ENCODE measurements at regions not wholly inside any gene's neighbourhood (a gene's known extent, or its start where the extent isn't known, plus 50 kb on each side); places are given as distances from the start of the nearest gene placed in this dataset.

DNA sequence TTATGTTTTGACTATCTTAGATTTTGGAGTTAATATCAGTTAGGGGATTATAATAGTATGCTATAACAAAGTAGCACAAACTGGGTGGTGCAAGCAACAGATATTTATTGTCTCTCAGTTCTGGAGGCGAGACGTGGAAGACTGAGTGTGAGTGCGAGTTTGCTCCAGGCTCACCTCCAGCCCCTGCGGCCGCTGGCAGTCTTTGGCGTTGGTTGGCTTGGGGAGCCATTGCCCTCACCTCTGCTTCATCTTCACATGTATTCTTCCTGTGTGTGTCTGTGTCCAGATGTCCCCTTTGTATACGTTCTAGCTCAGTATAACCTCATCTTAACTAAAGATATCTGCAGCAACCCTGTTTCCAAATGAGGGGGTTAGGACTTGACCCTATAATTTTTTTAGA is 343.9 kb upstream of the COBL start:
- Mint-ChIP-seq H3K4me3 (no peak overlapping the region), H3K27me3 (ENCODE audit: low read depth in 3 of 3) (peaks cover 0 to 3% (median 0%) of the 10 kb centered on the region in 3 donors), H3K36me3 (no peaks in the 10 kb centered on the region), H3K4me1 (no peaks in the 10 kb centered on the region), H3K27ac (no peak overlapping the region), H3K9me3 (peaks cover 2 to 32% (median 18%) of the 10 kb centered on the region in 6 donors)
- DNase-seq: no peak

DNA sequence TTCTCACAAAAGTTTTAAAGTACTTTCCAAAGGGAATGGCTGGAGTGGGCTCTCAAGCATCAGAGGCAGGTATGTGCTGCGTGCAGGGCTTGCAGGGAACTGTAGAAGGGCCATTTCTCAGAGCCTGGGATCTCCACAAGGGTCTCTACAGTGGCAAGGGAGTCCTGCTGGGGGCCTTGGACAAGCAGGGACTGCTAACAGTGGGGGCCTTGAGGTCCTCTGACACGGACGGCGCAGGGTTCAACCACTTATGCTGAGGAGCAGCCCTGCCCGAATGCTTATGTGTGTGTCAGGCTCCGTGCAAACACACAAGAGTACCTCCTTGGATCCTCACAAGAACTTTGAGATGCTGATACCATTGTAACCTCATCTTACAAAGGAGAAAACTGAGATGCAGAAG is 342.1 kb upstream of the COBL start:
- H3K27me3 Mint-ChIP-seq (ENCODE audit: low read depth in 3 of 3): peaks cover 0 to 2% (median 0%) of the 10 kb centered on the region in 3 donors
- H3K36me3 Mint-ChIP-seq: no peaks in the 10 kb centered on the region
- peaks cover 4 to 20% (median 16%) of the 10 kb centered on the region in 6 donors for H3K9me3 Mint-ChIP-seq
- no peak for DNase-seq
- no peak overlapping the region for H3K4me3 Mint-ChIP-seq
- H3K27ac Mint-ChIP-seq: no peak overlapping the region
- no peaks in the 10 kb centered on the region for H3K4me1 Mint-ChIP-seq

DNA sequence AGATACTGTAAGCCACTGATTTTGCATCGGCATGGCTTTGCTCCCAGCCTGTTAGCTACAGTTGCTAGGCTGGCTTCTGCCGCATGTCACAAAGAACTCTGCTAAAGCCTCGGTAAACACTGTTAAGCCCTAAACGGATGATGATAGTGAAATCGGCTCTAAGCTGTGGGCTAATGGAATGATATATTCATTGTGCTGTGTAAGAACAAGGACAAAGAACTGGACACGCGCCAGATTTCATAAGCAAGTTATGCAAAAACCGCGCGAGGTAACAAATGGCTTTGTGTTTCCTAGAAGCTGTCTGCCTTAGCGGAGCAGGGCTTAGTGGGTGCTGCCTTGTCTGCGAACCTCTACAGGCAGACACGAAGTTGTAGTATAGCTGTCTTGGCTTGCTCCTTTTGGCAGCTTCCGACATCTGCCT is 331.3 kb upstream of the COBL start:
- Mint-ChIP-seq H3K4me3 (no peak overlapping the region), H3K9me3 (peaks cover 3 to 32% (median 12%) of the 10 kb centered on the region in 6 donors), H3K27me3 (ENCODE audit: low read depth in 3 of 3) (peaks cover 0 to 5% (median 0%) of the 10 kb centered on the region in 3 donors), H3K4me1 (no peaks in the 10 kb centered on the region), H3K27ac (no peak overlapping the region), H3K36me3 (no peaks in the 10 kb centered on the region)
- no peak for DNase-seq

DNA sequence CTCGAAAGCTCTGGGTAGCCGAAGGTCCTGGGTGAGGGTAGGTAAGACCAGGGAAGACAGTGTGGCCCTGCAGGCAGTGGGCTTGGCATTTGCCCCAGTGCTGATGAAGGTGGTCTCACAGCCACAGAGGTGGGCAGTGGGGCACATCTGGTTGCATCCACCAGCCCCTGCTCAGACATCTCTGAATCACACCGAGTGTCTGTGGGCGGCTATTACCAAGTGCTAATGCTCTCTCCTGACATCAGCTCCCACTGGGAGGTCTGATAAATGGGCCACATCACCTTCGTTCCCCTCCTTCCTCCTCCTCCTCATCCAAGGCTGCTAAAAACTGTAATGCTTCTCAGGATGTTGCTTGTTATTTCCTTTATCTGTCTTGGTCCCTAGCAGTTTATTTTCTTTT is 330.9 kb upstream of the COBL start:
- no peak overlapping the region for H3K4me3 Mint-ChIP-seq
- H3K27me3 Mint-ChIP-seq (ENCODE audit: low read depth in 3 of 3): peaks cover 0 to 5% (median 0%) of the 10 kb centered on the region in 3 donors
- H3K36me3 Mint-ChIP-seq: no peaks in the 10 kb centered on the region
- H3K9me3 Mint-ChIP-seq: peaks cover 3 to 32% (median 12%) of the 10 kb centered on the region in 6 donors
- no peaks in the 10 kb centered on the region for H3K4me1 Mint-ChIP-seq
- H3K27ac Mint-ChIP-seq: no peak overlapping the region
- no peak for DNase-seq

DNA sequence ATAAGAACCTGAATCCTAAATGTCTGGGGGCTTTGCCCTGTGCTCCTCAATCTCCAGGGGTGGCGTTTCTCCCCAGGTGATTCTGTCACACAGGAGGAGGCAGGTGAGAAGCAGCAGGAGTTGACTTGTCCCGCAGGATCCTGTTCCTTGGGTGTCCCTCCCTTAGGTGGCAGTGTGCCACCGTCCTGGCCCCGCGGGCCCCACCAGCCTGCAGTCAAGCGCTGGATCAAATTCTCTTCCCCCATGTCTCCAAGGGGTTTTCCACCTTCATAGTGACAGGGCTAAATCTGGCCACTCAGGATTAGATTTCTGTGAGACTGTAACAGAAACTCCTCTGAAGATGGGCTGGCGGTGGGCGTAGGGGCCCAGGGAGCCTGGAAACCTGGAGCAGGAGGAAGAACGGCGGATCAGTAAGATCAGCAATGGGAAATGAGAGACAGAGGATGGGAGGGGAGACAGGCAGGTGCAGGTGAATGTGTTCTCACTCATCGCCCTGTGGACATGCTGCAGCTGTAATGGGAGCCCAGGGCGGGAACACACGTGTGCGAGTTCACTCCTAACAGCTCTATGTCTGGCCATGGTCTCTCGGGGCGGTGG is 329.2 kb upstream of the COBL start:
- no peak for DNase-seq
- H3K9me3 Mint-ChIP-seq: peaks cover 3 to 26% (median 12%) of the 10 kb centered on the region in 6 donors
- H3K27me3 Mint-ChIP-seq (ENCODE audit: low read depth in 3 of 3): peaks cover 0 to 5% (median 3%) of the 10 kb centered on the region in 3 donors
- H3K4me3 Mint-ChIP-seq: no peak overlapping the region
- H3K4me1 Mint-ChIP-seq: no peaks in the 10 kb centered on the region
- H3K27ac Mint-ChIP-seq: no peak overlapping the region
- H3K36me3 Mint-ChIP-seq: no peaks in the 10 kb centered on the region

DNA sequence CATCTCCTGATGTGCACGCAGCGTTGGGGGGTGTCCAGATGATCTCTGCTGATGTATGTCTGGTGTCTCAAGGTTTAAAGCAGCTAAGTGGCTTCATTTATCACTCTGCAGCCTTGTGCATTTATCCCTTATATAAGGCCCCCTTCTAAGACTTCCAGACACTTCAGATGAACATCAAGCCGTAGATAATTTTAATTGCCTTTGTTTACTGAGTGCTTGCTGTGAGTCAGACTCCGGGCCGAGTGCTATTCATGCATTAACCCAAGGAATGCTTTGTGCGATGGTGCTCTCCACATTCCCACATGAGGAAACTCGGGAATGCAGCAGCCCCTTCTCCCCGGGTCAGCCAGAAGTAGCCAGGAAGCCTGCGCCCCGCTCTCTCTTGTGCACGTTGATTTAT is 328.6 kb upstream of the COBL start:
- peaks cover 3 to 24% (median 10%) of the 10 kb centered on the region in 6 donors for H3K9me3 Mint-ChIP-seq
- H3K4me3 Mint-ChIP-seq: no peak overlapping the region
- H3K27ac Mint-ChIP-seq: no peak overlapping the region
- no peak for DNase-seq
- no peaks in the 10 kb centered on the region for H3K4me1 Mint-ChIP-seq
- H3K27me3 Mint-ChIP-seq (ENCODE audit: low read depth in 3 of 3): peaks cover 0 to 4% (median 3%) of the 10 kb centered on the region in 3 donors
- no peaks in the 10 kb centered on the region for H3K36me3 Mint-ChIP-seq

DNA sequence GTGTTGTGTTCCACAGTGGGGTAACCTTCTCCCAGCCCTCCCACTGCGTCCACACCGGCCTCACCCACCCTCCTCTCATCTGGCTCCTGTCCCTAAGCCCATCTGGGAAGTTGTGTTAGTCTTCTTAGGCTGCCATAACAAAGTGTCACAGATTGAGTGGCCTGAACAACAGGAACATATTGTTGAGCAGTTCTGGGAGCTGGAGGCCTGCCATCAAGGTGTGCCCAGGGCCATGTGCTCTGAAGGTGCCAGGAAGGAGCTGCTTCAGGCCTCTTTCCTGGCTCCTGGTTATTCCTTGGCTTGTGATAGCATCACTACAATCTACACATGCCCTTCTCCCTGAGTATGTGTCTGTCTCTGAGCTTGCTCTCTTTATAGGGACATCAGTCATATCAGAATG is 327.6 kb upstream of the COBL start:
- Mint-ChIP-seq H3K27ac (no peak overlapping the region), H3K36me3 (no peaks in the 10 kb centered on the region), H3K4me1 (no peaks in the 10 kb centered on the region), H3K9me3 (peaks cover 6 to 24% (median 9%) of the 10 kb centered on the region in 6 donors), H3K4me3 (no peak overlapping the region), H3K27me3 (ENCODE audit: low read depth in 3 of 3) (peaks cover 0 to 4% (median 3%) of the 10 kb centered on the region in 3 donors)
- DNase-seq: no peak

DNA sequence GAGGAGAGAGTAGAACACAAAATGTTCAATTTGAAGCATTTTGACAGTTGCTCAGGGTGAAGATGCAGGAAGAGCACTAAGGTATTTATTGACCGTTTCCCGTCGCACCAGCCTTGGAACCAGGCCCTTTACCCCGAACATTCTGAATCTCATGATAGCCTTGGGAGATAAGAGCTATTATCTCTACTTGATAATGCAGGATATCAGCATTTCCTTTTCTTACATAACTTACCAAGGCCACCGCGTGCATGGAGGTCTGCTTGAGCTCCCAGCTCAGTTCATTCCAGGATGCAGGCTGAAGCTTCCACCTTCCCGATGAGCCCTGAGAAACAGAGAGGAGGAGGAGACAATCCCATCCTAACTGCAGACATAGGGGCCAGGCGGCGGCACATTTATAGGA is 324.2 kb upstream of the COBL start:
- Mint-ChIP-seq H3K27me3 (ENCODE audit: low read depth in 3 of 3) (peaks cover 0 to 4% (median 3%) of the 10 kb centered on the region in 3 donors), H3K27ac (no peak overlapping the region), H3K4me3 (no peak overlapping the region), H3K9me3 (peaks cover 2 to 13% (median 11%) of the 10 kb centered on the region in 6 donors), H3K36me3 (no peaks in the 10 kb centered on the region), H3K4me1 (no peaks in the 10 kb centered on the region)
- no peak for DNase-seq

DNA sequence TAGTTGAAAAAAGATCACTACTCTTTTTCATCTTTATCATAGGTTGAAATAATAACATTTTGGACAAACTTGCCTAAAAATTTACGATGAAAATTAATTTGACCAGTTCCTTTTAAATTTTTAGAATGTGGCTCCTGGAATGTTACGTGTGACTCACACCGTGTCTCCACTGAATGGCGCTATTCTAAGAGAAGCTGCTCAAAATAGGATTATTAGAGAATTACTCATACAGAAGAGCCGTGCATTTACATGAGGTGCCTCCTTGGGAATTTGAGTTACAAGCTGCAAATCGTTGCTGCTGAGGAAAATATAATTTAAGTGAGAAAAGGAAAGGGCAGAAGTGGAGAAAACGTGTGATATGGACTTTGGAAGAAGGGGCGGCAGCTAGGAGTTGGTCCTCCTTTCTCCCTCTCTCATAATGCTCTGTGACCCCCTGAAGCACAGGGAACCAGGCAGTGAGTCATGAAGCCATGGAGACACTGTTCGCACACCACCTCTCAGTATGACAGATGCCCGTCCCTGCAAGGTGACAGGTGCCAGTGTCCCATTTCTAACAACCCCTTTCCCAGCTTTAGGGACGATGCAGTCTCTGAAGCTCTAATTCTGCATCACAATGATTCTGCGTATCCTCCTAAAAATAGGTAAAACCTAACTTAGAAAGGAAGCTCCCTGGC is 323.2 kb upstream of the COBL start:
- Mint-ChIP-seq H3K27ac (no peak overlapping the region), H3K4me1 (no peaks in the 10 kb centered on the region), H3K27me3 (ENCODE audit: low read depth in 3 of 3) (peaks cover 0 to 4% (median 3%) of the 10 kb centered on the region in 3 donors), H3K4me3 (no peak overlapping the region), H3K36me3 (no peaks in the 10 kb centered on the region), H3K9me3 (peaks cover 0 to 14% (median 11%) of the 10 kb centered on the region in 6 donors)
- no peak for DNase-seq

DNA sequence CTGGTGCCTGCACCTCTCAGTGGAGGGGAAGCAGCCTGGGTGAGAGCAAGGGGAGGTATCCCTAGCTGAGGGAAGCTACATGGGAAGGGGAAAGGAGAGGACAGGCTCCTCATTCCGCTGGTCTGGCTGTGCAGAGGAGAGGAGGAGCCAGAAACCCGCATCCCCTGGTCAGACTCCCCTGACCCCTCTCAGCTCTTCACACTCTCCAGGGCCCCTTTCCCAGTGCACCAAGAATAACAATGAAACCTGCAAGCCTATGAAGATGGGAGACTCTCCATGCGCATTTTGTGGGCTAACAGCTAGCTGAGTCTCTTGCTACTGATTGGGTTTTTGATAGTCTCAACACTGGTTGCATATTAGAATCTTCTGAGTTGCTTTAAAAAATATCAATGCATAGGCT is 319.9 kb upstream of the COBL start:
- no peaks in the 10 kb centered on the region for H3K4me1 Mint-ChIP-seq
- no peaks in the 10 kb centered on the region for H3K36me3 Mint-ChIP-seq
- no peak overlapping the region for H3K27ac Mint-ChIP-seq
- H3K9me3 Mint-ChIP-seq: peaks cover 4 to 18% (median 12%) of the 10 kb centered on the region in 6 donors
- H3K27me3 Mint-ChIP-seq (ENCODE audit: low read depth in 3 of 3): peaks cover 0 to 1% (median 0%) of the 10 kb centered on the region in 3 donors
- no peak overlapping the region for H3K4me3 Mint-ChIP-seq
- DNase-seq: no peak

DNA sequence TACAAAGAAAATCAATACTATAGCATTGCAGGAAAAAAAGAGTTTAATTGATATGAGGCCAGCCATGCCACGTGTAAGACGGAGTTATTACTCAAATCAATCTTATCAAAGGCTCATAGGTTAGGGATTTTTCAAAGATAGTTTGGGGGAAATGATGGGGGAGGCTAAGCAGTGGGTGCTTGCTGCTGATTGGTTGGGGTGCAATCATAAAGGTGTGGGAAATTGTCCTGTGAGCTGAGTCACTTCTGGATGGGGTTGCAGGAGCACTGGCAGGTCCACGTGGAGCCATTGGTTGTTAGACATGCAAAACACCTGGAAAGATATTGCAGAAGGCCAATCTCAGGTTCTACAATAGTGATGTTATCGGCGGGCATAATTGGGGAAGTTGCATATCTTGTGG is 319.2 kb upstream of the COBL start:
- Mint-ChIP-seq H3K27me3 (ENCODE audit: low read depth in 3 of 3) (peaks cover 0 to 1% (median 0%) of the 10 kb centered on the region in 3 donors), H3K36me3 (no peaks in the 10 kb centered on the region), H3K9me3 (peaks cover 7 to 21% (median 16%) of the 10 kb centered on the region in 6 donors), H3K4me3 (no peak overlapping the region), H3K27ac (no peak overlapping the region), H3K4me1 (no peaks in the 10 kb centered on the region)
- DNase-seq: no peak

DNA sequence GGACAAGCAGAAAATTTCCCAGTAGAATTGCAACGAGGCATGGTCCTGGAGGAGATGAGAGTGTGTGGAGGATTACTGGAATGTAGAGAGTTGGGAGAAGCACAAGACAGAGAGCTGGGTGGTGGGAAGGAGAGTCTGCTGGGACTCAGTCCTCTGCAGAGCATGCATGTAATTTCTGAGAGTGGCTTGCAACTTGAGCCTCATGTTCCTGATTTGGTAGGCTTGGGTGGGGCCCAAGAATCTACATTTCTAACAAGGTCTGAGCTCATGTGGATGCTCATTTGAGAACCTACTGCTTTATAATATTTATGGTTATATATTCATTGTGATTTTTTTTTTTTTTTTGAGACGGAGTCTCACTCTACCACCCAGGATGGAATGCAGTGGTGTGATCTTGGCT is 317.9 kb upstream of the COBL start:
- Mint-ChIP-seq H3K27me3 (ENCODE audit: low read depth in 3 of 3) (peaks cover 0 to 1% (median 0%) of the 10 kb centered on the region in 3 donors), H3K27ac (no peak overlapping the region), H3K36me3 (no peaks in the 10 kb centered on the region), H3K4me1 (no peaks in the 10 kb centered on the region), H3K4me3 (no peak overlapping the region), H3K9me3 (peaks cover 6 to 25% (median 17%) of the 10 kb centered on the region in 6 donors)
- DNase-seq: no peak

DNA sequence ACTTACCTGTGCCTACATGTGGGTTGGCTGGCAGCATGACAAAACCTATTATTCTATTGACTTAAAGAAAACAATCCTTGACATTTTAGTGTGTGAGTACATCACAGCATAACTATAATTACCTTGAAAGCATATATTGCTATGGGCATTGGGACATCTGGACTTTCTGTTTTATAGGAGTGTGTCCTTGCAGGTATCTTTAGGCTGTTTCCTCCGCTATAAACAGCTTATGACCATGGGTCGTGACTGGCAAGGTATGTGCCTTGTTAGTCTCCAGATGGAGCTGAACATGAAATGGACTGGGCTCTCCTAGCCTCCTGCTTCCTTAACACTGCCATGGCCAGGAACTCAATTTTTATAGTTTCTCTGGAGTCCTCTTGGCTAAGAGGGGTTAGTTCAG is 317.4 kb upstream of the COBL start:
- DNase-seq: no peak
- Mint-ChIP-seq H3K27ac (no peak overlapping the region), H3K27me3 (ENCODE audit: low read depth in 3 of 3) (peaks cover 0 to 1% (median 0%) of the 10 kb centered on the region in 3 donors), H3K36me3 (no peaks in the 10 kb centered on the region), H3K4me1 (no peaks in the 10 kb centered on the region), H3K4me3 (no peak overlapping the region), H3K9me3 (peaks cover 4 to 28% (median 20%) of the 10 kb centered on the region in 6 donors)

DNA sequence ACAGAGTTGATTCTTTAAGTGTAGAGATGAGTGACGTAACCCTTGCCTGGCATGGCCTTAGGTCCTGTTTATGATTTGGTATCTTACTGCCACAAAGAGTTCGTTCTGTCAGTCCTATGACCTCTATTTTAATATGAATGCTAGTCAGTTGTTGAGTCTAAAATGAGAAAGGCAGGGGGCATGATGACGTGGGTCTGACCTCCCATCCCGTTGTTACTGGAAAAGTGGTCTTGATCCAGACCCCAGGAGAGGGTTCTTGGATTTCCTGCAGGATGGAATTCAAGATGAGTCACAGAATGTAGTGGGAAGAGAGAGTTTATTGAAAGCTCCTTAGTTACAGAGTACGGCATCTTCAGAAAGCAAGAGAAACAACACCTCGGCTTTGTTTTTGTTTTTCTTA is 317.0 kb upstream of the COBL start:
- Mint-ChIP-seq H3K9me3 (peaks cover 3 to 28% (median 20%) of the 10 kb centered on the region in 6 donors), H3K36me3 (no peaks in the 10 kb centered on the region), H3K4me1 (no peaks in the 10 kb centered on the region), H3K27ac (no peak overlapping the region), H3K4me3 (no peak overlapping the region), H3K27me3 (ENCODE audit: low read depth in 3 of 3) (peaks cover 0 to 1% (median 0%) of the 10 kb centered on the region in 3 donors)
- DNase-seq: no peak

Data from immature natural killer cell (primary cell).